Stimulated activated CD8-positive, alpha-beta memory T cell treated with anti-CD3 and anti-CD28 coated beads, Interleukin-12 subunit alpha, Interleukin-12 subunit beta, amount 100 ng/mL, for 24 hours (primary cell): ENCODE measurements at regions not wholly inside any gene's neighbourhood (a gene's known extent, or its start where the extent isn't known, plus 50 kb on each side); places are given as distances from the start of the nearest gene placed in this dataset.
"Not testable (repeated sequence)": the region's sequence is repeated elsewhere in the genome, so short reads cannot be mapped to it uniquely, and the experiment has no call there.

Experiments
- DNase-seq: peaks from one replicate; pipeline ENCODE4 v3.0.0-alpha.2; 2020; ENCODE audit errors: extremely low read depth

- no peak for DNase-seq
These were observed 159.7 kb upstream of the CDH11 start for GRCh38 chr16:65281586-65281985.

- no peak for DNase-seq
These were observed 159.1 kb upstream of the CDH11 start for GRCh38 chr16:65280845-65281512.

GRCh38 chr16:65279576-65279975 is 157.7 kb upstream of the CDH11 start:
- no peak for DNase-seq

GRCh38 chr16:65278874-65279273 is 157.0 kb upstream of the CDH11 start:
- no peak for DNase-seq

GRCh38 chr16:65274566-65274965 is 152.7 kb upstream of the CDH11 start:
- DNase-seq, result no peak

- no peak for DNase-seq
These were observed 151.0 kb upstream of the CDH11 start for GRCh38 chr16:65272699-65273414.

GRCh38 chr16:65271996-65272395 is 150.1 kb upstream of the CDH11 start:
- DNase-seq, result no peak

GRCh38 chr16:65268331-65268730 is 146.5 kb upstream of the CDH11 start:
- DNase-seq, result no peak

GRCh38 chr16:65263896-65264295 is 142.0 kb upstream of the CDH11 start:
- no peak for DNase-seq

GRCh38 chr16:65260746-65261145 is 138.9 kb upstream of the CDH11 start:
- DNase-seq, result no peak

- no peak for DNase-seq
These were observed 132.3 kb upstream of the CDH11 start for GRCh38 chr16:65254144-65254543.

GRCh38 chr16:65249768-65250167 is 127.9 kb upstream of the CDH11 start:
- DNase-seq, result no peak

- DNase-seq, result no peak
These were observed 122.9 kb upstream of the CDH11 start for GRCh38 chr16:65244787-65245186.

- no peak for DNase-seq
These were observed 113.7 kb upstream of the CDH11 start for GRCh38 chr16:65235339-65236177.

- DNase-seq, result not testable (repeated sequence)
These were observed 113.0 kb upstream of the CDH11 start for GRCh38 chr16:65234721-65235320.

GRCh38 chr16:65229191-65229662 is 107.4 kb upstream of the CDH11 start:
- no peak for DNase-seq

GRCh38 chr16:65227150-65227835 is 105.4 kb upstream of the CDH11 start:
- no peak for DNase-seq

GRCh38 chr16:65226077-65226476 is 104.2 kb upstream of the CDH11 start:
- no peak for DNase-seq

- DNase-seq, result no peak
These were observed 103.6 kb upstream of the CDH11 start for GRCh38 chr16:65225488-65225887.

- no peak for DNase-seq
These were observed 103.1 kb upstream of the CDH11 start for GRCh38 chr16:65224994-65225393.

GRCh38 chr16:65224471-65224870 is 102.6 kb upstream of the CDH11 start:
- DNase-seq, result no peak
